HFF-Myc (cell line): ENCODE measurements at regions not wholly inside any gene's neighbourhood (a gene's known extent, or its start where the extent isn't known, plus 50 kb on each side); places are given as distances from the start of the nearest gene placed in this dataset.

Experiments
- DNase-seq: peaks from one replicate; pipeline ENCODE4 v3.0.0-alpha.2; 2011; ENCODE audit warnings: low read depth; ENCODE audit errors: extremely low read depth
- H3K4me3 ChIP-seq: replicated peaks from 2 replicates; pipeline ENCODE4 v1.5.1; 2011; ENCODE audit warnings: low read depth, mild to moderate bottlenecking, control low read depth, low read length
- TF ChIP-seq, protein P1 (sequence below): IDR thresholded peaks from 2 replicates; pipeline ENCODE4 v1.5.1; 2012; ENCODE audit warnings: mild to moderate bottlenecking, low read depth, low read length, control low read depth; ENCODE audit errors: missing control alignments

DNA sequence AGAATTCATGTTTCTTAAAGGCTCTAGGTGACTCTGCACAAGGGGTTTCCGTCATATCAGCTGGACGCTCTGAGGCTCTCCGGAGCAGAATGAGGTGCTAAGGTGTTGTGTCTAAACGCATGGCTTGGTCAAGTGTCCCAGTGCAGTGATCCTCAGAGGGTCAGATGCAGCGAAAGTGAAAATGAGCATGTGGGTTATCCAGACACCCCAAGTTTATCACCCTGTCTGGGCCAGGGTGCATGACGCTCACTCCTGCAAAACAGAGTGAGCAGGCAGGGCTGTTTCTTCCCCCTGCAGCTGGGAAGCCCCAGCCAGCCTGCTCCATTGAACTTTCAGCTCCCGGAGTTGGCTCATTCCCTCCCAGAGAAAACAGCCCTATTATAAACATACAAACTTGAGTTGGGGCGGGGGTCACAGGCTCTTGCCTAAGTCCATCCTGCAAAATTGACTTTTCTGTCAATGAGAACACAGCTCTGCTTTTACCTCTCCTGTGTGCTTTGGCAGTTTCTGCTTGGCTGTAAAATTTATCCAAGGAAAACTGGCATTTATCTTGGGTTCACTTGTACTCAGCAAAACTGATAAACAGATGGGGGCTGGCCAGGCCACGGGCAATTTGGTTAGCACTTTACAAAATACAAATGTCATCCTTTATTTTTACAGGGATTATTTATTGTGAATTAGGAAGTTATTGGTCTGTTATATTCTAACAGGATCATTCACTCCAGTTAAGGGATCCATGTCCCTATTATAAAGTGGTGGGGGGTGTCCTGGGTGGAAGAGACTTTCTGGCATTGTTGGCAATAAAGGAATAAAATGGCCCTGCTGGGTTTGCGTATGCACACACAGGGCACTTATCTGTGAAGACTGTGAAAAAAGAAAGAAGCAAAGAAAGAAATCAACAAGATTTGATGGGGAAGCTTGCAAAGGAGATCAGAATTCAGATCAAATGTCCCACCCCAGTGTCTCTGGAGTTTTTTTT is 154.9 kb downstream of the FOXA2 start:
- TF ChIP-seq, protein P1, sequence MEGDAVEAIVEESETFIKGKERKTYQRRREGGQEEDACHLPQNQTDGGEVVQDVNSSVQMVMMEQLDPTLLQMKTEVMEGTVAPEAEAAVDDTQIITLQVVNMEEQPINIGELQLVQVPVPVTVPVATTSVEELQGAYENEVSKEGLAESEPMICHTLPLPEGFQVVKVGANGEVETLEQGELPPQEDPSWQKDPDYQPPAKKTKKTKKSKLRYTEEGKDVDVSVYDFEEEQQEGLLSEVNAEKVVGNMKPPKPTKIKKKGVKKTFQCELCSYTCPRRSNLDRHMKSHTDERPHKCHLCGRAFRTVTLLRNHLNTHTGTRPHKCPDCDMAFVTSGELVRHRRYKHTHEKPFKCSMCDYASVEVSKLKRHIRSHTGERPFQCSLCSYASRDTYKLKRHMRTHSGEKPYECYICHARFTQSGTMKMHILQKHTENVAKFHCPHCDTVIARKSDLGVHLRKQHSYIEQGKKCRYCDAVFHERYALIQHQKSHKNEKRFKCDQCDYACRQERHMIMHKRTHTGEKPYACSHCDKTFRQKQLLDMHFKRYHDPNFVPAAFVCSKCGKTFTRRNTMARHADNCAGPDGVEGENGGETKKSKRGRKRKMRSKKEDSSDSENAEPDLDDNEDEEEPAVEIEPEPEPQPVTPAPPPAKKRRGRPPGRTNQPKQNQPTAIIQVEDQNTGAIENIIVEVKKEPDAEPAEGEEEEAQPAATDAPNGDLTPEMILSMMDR = no peak
- H3K4me3 ChIP-seq = no peak overlapping the region
- DNase-seq = no peak

DNA sequence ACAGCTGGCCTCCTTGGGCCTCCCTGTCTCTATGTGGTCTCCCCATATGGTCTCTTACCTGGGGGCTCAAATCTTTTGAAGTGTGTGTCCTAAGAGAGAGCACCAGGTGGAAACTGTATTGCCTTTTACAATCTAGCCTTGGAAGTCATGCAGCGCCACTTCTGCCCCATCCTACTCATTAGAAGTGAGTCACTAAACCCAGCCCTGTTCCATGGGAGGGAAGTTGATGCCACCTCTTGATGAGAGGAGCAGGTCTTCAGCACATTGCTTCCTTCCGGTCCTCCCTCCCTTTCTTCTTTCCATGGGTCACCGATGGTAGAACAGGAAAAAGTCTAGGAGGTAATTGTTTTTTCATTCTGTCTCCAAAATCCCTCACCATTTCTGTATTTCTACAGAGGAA is 156.3 kb downstream of the FOXA2 start:
- no peak for DNase-seq
- no peak overlapping the region for H3K4me3 ChIP-seq
- TF ChIP-seq, protein P1 = no peak

GRCh38 chr20:22426772-22427171 is 157.6 kb downstream of the FOXA2 start:
- no peak for DNase-seq
- H3K4me3 ChIP-seq = no peak overlapping the region
- TF ChIP-seq, protein P1 = no peak

DNA sequence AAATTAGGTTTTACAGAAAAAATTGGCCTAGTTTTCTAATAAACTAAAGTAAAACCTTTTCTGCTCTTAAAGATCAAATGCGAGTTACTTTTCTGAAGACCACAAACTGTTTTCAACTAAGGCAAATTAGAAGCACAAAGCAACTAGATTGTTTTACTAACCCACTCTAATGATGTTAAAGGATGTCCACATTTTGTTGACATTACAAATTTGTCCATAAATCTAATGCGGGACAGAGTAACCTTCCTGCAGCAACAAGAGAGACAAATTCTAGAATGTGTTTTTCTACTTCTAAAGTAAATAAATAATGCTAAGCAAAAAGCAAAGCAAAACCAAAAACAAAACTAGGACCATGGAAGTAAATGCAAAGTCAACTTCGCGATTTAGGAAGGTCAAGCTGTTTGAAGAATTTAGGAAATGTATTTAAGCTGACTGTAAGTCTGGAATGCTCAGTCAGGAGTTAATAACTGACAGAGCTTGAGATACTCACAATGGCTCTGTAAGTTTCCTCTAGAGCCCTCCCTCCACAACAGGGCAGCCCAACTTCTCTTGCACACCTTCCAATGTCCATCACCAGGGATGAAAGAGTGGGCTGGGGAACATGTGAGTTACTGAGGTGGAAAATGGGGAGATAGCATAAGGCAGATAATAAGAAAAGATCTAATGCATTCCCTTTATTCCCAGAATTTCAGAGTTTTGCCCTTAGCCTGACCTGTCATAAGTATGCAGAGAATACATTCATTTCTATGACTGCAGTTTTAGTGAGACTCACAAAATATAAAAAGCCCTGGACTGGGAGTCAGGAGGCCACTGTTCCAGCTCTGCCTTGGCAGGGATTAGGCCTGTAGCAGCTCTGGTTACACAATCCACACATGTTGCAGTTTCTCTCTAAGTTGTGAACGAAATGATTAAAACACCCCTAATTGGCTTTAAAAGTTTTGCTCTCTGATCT is 158.8 kb downstream of the FOXA2 start:
- no peak for DNase-seq
- no peak overlapping the region for H3K4me3 ChIP-seq
- TF ChIP-seq, protein P1 = no peak

DNA sequence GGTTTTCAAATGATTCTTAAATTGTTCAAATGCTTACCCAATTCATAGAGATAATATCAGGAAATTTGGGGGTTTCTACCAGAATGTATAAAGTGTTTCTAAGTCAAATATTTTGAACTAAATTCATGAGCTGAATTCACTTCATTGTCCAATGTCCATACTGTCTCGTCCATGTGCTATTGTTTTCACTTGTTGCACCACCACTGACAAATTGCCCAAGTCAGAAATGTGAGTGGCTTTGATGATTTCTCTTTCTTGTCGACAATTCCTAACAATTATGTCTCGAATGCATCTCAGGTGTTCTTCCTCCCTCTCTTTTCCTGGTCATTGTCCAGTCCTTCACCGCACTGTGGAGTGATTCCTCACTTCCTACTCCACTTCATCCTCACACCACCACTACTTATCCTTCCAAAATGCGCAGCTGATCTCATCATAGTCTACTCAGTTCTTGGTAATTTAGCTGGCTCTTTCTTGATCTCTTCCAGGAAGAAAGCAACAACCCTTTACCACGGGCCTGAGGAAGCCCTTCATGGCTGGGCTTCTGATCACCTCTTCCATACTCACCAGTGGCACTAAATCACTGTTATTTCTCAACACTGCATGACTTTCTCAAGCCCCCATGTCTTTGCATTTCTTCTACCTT is 161.1 kb downstream of the FOXA2 start:
- TF ChIP-seq, protein P1 = no peak
- DNase-seq = no peak
- no peak overlapping the region for H3K4me3 ChIP-seq

- no peak for DNase-seq
- TF ChIP-seq, protein P1 = no peak
- H3K4me3 ChIP-seq = no peak overlapping the region
These were observed 164.2 kb downstream of the FOXA2 start for GRCh38 chr20:22420116-22420598.
